HG03097 (cell line): ENCODE measurements at regions not wholly inside any gene's neighbourhood (a gene's known extent, or its start where the extent isn't known, plus 50 kb on each side); places are given as distances from the start of the nearest gene placed in this dataset.

ENCODE experiments used
- ATAC-seq: cut with Tn5 transposase; IDR thresholded peaks from one replicate; pipeline ENCODE4 v1.9.1; 2021; ENCODE audit not compliant: unreplicated experiment, low FRiP score

DNA sequence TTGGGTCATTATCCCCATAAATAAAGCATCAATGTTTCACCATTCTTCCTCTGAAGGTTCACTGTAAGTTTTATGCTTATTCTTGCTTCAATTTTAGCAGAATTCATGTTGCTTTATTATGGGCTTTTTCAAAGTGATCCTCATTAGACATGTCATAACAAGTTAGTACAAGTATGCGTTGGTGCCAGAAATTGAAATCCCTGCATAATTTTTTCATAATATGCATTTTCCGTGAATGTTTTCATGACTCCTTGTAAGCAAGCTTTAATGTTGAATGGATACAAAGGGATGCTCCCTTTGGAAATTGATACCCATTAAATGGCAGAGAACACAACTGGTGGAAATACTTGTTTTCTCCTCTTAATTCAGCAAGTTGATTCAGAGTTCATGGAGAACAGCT, 179.7 kb downstream of the ST6GAL2 start:
- ATAC-seq: no peak

DNA sequence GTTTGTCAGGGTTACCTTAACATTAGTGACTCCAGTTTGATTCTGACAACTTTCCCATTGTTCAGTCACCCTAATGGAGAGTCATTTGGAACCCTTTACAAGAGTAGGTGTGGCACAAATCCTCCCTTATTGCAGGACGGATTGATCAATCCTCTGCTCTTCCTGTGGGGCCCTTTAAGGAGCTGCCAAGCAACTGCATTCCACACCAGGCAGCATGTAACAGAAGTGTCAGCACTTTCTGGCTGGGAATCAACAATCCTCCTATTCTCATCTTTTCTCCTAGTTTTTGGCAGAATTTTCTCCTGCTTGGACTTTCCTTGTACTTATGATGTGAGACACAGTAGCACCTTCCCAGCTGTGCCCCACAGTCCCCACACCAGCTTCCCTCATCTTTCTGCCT, 177.8 kb downstream of the ST6GAL2 start:
- no peak for ATAC-seq

DNA sequence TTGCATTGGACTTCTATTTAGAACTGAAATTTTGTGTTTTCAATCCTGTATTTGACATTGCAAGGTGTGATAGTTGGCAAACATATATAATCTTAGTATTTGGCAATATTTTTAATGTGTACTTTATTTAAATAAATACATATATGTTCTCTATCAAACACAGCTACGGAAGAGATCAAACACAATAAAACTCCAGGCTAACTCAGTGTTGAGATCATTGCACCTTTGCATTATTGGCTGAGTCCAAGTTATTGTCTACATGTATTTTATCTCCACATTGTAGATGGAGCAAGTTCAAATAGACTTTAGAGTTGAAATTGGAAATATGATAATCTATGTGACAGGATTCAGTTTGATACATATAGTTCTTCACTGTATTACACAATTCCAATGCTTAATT, 176.7 kb downstream of the ST6GAL2 start:
- no peak for ATAC-seq

DNA sequence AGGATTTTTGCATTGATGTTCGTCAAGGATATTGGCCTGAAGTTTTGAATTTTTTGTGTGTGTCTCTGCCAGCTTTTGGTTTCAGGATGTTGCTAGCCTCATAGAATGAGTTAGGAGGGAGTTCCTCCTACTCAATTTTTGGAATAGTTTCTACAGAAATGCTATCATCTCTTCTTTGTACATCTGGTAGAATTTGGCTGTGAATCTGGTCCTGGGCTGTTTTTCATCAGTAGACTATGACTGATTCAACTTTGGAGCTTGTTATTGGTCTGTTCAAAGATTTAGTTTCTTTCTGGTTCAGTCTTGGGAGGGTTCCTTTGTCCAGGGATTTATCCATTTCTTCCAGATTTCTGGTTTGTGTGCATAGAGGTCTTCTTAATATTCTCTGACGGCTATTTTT, 166.7 kb downstream of the ST6GAL2 start:
- ATAC-seq: no peak

- ATAC-seq: no peak
Measured at GRCh38 chr2:106720026-106720425, 165.9 kb downstream of the ST6GAL2 start.

DNA sequence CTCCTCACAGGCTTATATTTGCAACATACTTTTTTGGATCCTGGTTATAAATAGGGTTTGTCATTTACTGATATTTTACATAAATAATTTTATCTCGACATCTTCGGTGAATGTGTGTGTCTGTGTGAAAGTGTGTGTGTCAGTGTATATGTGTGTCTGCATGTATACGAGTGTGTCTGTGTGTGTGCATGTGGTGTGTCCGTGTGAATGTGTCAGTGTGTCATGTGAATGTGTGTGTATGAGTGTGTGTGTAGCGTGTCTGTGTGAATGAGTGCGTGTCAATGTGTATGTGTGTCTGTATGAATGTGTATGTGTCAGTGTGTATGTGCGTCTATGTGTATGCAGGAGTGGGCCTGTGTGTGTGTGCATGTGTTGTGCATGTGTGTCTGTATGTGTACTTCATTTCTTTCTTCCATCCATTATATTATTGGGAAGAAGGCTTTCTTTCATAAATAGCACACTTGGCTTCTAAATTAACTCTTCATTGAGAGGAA, 161.6 kb downstream of the ST6GAL2 start:
- ATAC-seq: no peak

GRCh38 chr2:106734165-106734564, 151.8 kb downstream of the ST6GAL2 start:
- ATAC-seq: no peak

GRCh38 chr2:106735807-106736206, 150.2 kb downstream of the ST6GAL2 start:
- no peak for ATAC-seq

DNA sequence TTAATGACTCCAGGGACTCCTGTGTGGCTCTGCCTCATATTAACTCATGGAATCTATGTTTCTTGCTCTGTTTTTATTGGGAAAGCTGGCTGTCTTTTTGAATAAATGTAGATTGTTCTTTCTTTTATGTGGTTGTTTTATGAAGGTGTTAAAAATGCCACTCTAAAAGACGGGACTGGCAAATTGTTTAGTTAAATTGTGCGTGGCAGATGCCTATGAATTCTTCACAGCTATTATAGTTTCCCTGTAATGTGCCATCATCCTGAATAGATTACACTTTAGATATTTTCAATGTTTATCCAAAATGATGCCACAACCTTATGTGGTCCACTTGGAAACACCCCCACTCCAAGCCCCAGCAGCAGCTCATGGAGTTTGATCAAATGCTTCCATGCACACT, 149.7 kb downstream of the ST6GAL2 start:
- ATAC-seq: no peak

GRCh38 chr2:106745468-106745867, 140.5 kb downstream of the ST6GAL2 start:
- ATAC-seq: no peak

- ATAC-seq: no peak
Measured at GRCh38 chr2:106749823-106750222, 136.1 kb downstream of the ST6GAL2 start.
